HUDEP-2 (cell line): ENCODE measurements at regions not wholly inside any gene's neighbourhood (a gene's known extent, or its start where the extent isn't known, plus 50 kb on each side); places are given as distances from the start of the nearest gene placed in this dataset.

Experiments
- DNase-seq, 76 experiments: peaks; one replicate each; lab custom pipeline; 2025; ENCODE audit not compliant: unreplicated experiment in 76 of 76; lab: John Stamatoyannopoulos, UW

DNA sequence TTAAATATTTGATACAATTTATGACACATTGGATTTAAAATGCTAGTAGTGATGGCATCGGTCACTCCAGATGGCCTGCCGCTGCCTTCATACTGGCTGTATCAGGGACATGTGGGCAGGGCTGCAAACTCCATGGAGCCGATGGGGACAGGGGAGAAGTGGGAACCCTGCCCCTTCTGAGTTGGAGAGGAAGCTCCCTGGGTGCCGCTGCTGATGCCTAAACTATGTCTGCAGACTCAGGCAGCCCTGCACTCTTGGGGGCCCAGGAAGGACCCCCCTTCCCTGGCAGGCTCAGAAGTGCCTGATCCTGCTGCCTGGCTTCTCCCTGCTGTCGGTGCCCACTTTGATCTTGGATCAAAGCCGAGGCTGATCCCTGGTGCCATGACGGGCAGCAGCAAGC is 1522.1 kb downstream of the OTOL1 start:
- no peak for DNase-seq

DNA sequence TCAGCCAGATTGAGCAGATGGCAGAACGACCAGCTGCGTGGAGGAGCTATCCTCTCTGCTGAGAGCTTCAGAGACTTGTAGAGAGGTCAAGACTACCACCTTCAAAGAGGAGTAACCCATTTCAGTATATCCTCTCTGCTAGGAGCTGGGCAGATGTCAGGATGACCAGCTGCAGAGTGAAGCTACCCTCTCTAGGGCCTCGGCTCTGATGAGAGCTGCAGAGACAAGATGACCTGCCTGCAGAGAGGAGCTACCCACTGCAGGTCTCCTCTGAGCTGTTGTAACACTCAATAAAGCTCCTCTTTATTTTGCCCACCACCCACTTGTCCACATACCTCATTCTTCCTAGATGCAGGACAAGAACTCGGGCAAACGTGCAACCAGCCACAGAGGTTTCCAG is 1522.7 kb downstream of the OTOL1 start:
- no peak for DNase-seq

DNA sequence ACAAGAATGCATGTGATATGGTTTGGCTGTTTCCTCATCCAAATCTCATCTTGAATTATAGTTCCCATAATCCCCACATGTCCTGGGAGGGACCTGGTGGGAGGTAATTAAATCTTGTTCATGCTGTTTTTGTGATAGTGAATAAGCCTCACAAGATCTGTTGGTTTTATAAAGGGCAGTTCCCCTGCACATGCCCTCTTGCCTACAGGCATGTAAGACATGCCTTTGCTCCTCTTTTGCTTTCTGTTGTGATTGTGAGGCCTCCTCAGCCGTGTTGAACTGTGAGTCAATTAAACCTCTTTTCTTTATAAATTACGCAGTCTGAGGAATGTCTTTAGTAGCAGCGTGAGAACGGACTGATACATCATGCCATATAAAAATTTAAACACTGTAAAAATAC is 1537.0 kb downstream of the OTOL1 start:
- DNase-seq = no peak

DNA sequence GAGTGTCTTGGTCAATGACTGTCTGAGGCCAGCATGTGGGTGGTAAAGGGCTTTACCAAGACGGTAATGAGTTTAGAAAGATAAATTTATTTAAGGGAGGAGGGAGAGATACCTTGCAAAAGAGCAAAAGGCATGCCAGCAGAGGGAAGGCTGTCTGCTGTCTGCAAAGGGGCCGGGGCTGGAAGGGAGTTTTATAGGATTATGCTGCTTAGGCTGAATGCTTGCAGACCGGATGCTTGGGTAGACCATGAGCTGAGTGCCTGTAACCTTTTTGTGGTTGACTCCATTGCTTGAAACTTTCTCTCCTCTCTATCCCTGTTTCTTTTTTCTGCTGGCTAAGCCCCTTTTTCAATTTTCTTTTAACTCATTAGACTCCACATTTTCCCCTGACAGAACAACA is 1543.0 kb downstream of the OTOL1 start:
- no peak for DNase-seq

DNA sequence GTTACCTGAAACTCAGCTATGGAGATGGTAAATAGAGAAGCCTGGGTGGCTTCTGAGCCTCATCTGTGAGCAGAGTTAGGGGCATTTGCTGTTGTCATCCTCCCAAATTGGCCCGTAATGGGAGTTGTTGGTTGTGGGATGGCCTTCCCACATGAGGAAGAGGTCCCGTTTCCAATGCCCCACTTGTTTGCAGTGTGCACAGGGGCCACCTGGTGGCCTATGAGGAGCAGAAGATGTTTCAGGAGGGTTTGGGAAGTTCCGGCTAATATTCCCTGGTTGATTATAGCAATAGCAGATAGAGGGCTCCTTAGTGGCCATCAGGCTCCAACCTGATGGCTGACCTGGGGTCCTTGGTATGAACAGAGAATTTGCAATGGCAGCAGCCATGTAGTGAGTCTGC is 1546.5 kb downstream of the OTOL1 start:
- no peak for DNase-seq

DNA sequence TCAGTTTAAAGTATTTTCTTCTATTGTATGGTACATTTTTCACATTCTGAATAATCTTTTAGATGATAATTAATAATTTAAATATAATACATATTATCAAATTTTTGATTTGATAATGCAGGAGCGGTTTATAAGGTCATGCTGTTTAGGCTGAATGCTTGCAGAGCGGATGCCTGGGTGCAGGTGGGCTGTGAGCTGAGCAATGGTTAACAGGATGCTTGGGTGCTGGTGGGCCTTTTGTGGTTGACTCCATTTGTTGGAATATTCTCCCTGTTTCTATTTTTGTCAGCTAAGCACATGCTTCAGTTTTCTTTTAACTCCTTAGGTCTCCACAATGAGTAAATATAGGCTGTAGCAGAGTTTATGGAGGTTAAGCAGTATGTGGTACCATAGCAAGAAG is 1549.3 kb downstream of the OTOL1 start:
- no peak for DNase-seq

DNA sequence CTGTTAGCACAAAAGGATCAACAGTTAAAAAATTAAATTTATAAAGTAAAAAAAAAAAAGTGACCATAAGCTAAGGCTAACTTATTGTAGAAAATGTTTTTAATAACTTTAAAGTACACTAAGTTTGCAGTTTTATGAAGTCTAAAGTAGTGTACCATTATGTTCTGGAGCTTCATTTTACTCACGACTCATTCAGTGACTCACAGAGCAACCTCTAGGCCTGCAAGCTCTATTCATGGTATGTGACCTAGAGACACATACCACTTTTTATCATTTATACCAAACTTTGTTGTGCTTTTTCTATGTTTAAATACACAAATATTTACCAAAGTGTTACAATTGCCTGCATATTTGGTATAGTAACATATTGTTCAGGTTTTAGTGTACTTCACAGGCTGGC is 1552.3 kb downstream of the OTOL1 start:
- DNase-seq = no peak

DNA sequence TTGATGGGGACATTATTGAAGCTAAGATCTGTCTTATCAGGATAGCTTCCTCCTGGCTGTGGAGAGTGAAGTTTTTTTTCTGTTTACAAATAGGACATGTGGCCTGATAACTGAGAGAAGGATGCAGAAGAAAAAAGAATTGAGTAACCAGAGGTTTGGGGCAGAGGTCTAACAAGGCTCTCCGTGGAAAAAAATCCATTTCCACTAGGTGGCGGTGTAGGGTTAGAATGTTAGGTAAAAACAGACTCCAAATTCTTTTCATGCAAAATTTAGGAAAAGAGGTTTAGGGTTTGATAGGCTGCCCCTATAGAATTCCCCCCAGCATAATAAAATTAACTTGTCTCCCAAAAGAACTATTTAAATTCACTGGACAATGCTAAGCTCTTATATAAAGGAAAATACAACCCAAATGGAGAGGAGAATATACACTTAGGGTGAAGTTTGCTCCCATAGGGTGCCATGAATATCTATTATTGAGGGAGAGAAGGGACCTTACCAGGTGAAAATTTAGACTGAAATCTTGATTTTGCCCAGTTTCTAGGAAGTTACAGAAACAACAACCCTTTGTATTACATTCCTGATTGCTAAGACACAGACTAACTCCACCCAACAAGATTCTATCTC is 1560.4 kb downstream of the OTOL1 start:
- peak in 21 of 76 experiments; percentile 0 to 60 (median 11) for DNase-seq

DNA sequence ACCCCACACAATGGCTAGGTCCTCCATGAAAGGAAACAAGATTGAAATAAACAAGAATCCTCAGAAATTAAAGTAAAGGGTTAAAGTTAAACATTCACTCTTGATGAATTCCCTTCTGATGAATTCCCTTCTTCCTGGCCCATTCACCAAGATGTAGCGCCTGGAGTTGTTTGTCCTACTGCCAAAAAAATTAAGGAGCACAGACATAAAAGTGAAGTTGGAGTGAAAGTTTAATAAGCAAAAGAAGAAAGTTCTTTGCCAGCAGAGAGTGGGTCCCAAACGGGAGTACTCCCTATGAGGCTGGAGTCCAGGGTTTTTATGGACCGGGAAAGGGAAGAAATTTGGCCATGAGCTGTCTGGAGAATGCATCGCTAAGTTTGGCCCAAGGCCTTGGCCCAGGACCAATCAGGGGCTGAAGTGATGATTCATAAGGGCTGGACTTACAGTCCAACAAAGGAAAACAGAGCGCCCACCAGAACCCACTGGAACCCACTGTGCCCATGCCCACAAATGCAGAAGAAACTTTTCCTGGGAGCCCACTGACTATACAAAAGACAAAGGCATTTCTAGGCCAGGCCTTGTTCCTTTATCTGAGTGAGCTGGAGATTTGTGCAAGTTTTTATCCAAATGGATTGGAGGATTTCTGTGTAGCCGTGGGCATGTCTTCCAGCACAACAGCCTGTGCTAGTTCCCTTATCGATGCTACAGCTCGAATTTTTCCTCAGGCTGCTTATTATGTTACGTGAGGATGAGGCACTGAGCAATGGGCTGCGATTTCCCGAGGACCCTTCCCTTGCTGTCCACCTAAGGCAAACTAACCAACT is 1561.6 kb downstream of the OTOL1 start:
- DNase-seq = no peak

DNA sequence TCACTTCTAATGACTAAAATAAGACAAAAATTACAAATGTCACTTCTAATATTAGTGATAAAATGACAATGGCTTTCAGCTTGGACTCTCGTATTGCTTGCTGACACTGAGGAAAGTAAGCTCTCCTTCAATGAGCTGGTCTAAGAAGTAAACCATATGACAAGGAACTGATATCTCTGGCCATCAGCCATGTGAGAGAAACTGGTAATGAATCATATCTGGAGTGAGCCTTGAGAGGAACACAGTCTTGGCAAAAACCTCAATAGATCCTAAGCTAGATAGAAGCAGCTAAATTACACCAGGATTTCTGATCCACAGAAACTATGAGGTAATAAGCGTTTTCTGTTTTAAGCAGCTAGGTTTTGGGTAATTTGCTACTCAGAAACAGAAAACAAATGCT is 1575.1 kb downstream of the OTOL1 start:
- DNase-seq = peak in 13 of 76 experiments; percentile 1 to 76 (median 34)
